IMR-90 (cell line): ENCODE measurements at regions not wholly inside any gene's neighbourhood (a gene's known extent, or its start where the extent isn't known, plus 50 kb on each side); places are given as distances from the start of the nearest gene placed in this dataset.

Source experiments
- ATAC-seq: fragments of 200-7000 bp; cut with Tn5 transposase; 2 replicates; pipeline ENCODE4 v1.9.1; 2020; ENCODE audit warnings: low read depth, mild to moderate bottlenecking, moderate library complexity
- BruUV-seq: library from RNA; stranded (reverse); fragments of 400-500 nt; replicated peaks from 2 replicates; lab custom pipeline; 2021; lab: Mats Ljungman, UMichigan
- CTCF ChIA-PET: fragments of 300-600 bp; formaldehyde crosslinking; extraction: SDS; loops from one replicate; lab custom pipeline; 2021; ENCODE audit warnings: antibody characterized with exemption; lab: Yijun Ruan, JAX
- POLR2A ChIA-PET: fragments of 300-600 bp; sonication (Branson Sonifier 250); formaldehyde crosslinking; loops from one replicate; lab custom pipeline; 2022; ENCODE audit warnings: antibody characterized with exemption; ENCODE audit not compliant: unreplicated experiment; lab: Charles Lee
- DNase-seq: peaks from one replicate; pipeline ENCODE4 v3.0.0; 2013
- H2AFZ ChIP-seq: replicated peaks from 2 replicates; pipeline ENCODE3; 2013; ENCODE audit warnings: low read length, mild to moderate bottlenecking; ENCODE audit not compliant: poor library complexity
- H2AK5ac ChIP-seq: 2 replicates; pipeline ENCODE4 v1.6.1; 2013; ENCODE audit warnings: low read depth, low read length, inconsistent platforms
- H2AK9ac ChIP-seq: replicated peaks from 2 replicates; pipeline ENCODE3; 2013; ENCODE audit warnings: mild to moderate bottlenecking, low read depth, low read length, moderate library complexity; ENCODE audit not compliant: poor library complexity
- H2BK120ac ChIP-seq: 2 replicates; pipeline ENCODE4 v1.6.1; 2013; ENCODE audit warnings: low read depth, low read length, inconsistent platforms
- H2BK15ac ChIP-seq: 3 replicates; pipeline ENCODE4 v1.6.1; 2013; ENCODE audit warnings: low read depth, low read length, inconsistent platforms
- H2BK20ac ChIP-seq: 2 replicates; pipeline ENCODE4 v1.6.1; 2013; ENCODE audit warnings: low read depth, mild to moderate bottlenecking, inconsistent platforms, low read length, moderate library complexity
- H2BK5ac ChIP-seq: 2 replicates; pipeline ENCODE4 v1.6.1; 2013; ENCODE audit warnings: mild to moderate bottlenecking, low read depth, low read length, inconsistent platforms; ENCODE audit not compliant: poor library complexity, severe bottlenecking
- H3K14ac ChIP-seq: replicated peaks from 2 replicates; pipeline ENCODE4 v1.6.1; 2013; ENCODE audit warnings: low read depth, low read length, inconsistent platforms
- H3K18ac ChIP-seq: 2 replicates; pipeline ENCODE4 v1.6.1; 2013; ENCODE audit warnings: low read depth, low read length, control low read depth
- H3K23ac ChIP-seq: 2 replicates; pipeline ENCODE4 v1.6.1; 2013; ENCODE audit warnings: low read depth, low read length, inconsistent platforms
- H3K27ac ChIP-seq: 2 replicates; pipeline ENCODE4 v1.5.1; 2013; ENCODE audit warnings: mild to moderate bottlenecking, control low read depth, low read length; ENCODE audit not compliant: insufficient read depth
- H3K27me3 ChIP-seq: 2 replicates; pipeline ENCODE4 v1.6.1; 2013; ENCODE audit warnings: low read length; ENCODE audit not compliant: control insufficient read depth, insufficient read depth
- H3K36me3 ChIP-seq: 2 replicates; pipeline ENCODE4 v1.6.1; 2013; ENCODE audit warnings: low read length, mixed read lengths; ENCODE audit not compliant: control insufficient read depth, insufficient read depth
- H3K4ac ChIP-seq: 2 replicates; pipeline ENCODE4 v1.6.1; 2013; ENCODE audit warnings: low read depth, low read length, inconsistent platforms
- H3K4me1 ChIP-seq: 2 replicates; pipeline ENCODE4 v1.6.1; 2013; ENCODE audit warnings: low read length, mixed read lengths; ENCODE audit not compliant: control insufficient read depth, insufficient read depth
- H3K4me2 ChIP-seq: 2 replicates; pipeline ENCODE4 v1.6.1; 2013; ENCODE audit warnings: low read depth, mild to moderate bottlenecking, control low read depth, low read length, moderate library complexity
- H3K4me3 ChIP-seq: 2 replicates; pipeline ENCODE4 v1.5.1; 2013; ENCODE audit warnings: low read depth, mild to moderate bottlenecking, control low read depth, low read length, moderate library complexity; ENCODE audit not compliant: insufficient read depth
- H3K56ac ChIP-seq: 2 replicates; pipeline ENCODE4 v1.6.1; 2013; ENCODE audit warnings: low read length, inconsistent platforms; ENCODE audit not compliant: insufficient read depth; ENCODE audit errors: extremely low read depth
- H3K79me1 ChIP-seq, 2 experiments: 2 replicates each; pipeline ENCODE4 v1.6.1; 2013; ENCODE audit warnings: low read length in 2 of 2, inconsistent platforms in 1 of 2, low read depth in 1 of 2
- H3K9ac ChIP-seq: 2 replicates; pipeline ENCODE4 v1.6.1; 2013; ENCODE audit warnings: low read depth, low read length, control low read depth
- H3K9me1 ChIP-seq: 2 replicates; pipeline ENCODE4 v1.6.1; 2013; ENCODE audit warnings: low read length, inconsistent platforms; ENCODE audit not compliant: insufficient read depth
- H3K9me3 ChIP-seq: 2 replicates; pipeline ENCODE4 v1.6.1; 2013; ENCODE audit warnings: low read length; ENCODE audit not compliant: control insufficient read depth, insufficient read depth
- H4K20me1 ChIP-seq: 2 replicates; pipeline ENCODE4 v1.6.1; 2013; ENCODE audit warnings: low read length, inconsistent platforms; ENCODE audit not compliant: insufficient read depth
- H4K5ac ChIP-seq: 2 replicates; pipeline ENCODE4 v1.6.1; 2013; ENCODE audit warnings: mild to moderate bottlenecking, low read depth, low read length, control low read depth
- H4K8ac ChIP-seq, 2 experiments: 2 replicates each; pipeline ENCODE4 v1.6.1; 2013; ENCODE audit warnings: low read depth in 2 of 2, low read length in 2 of 2, control low read depth in 1 of 2, inconsistent platforms in 1 of 2
- H4K91ac ChIP-seq: 2 replicates; pipeline ENCODE4 v1.6.1; 2013; ENCODE audit warnings: low read depth, low read length, inconsistent platforms; ENCODE audit not compliant: insufficient read depth
- CEBPB ChIP-seq: IDR thresholded peaks from 2 replicates; pipeline ENCODE4 v1.6.1; 2012; ENCODE audit warnings: low read depth, low read length, improper control_type of control experiment
- CHD1 ChIP-seq: IDR thresholded peaks from 2 replicates; pipeline ENCODE4 v1.6.1; 2012; ENCODE audit warnings: low read depth, low read length, improper control_type of control experiment
- MXI1 ChIP-seq: IDR thresholded peaks from 2 replicates; pipeline ENCODE4 v1.6.1; 2012; ENCODE audit warnings: low read depth, mild to moderate bottlenecking, low read length, moderate library complexity, borderline replicate concordance
- SMC3 ChIP-seq: fragments of 150-350 bp; IDR thresholded peaks from 2 replicates; pipeline ENCODE4 v1.6.1; 2016; ENCODE audit warnings: low read depth, mild to moderate bottlenecking, antibody characterized with exemption, low read length, moderate library complexity
- WGBS, 2 experiments: methylation state at CpG; one replicate each; pipeline versions ENCODE4 v1.1.5 to v1.1.7; 2013; ENCODE audit warnings: missing lambda C conversion rate in 2 of 2; ENCODE audit not compliant: insufficient read length in 1 of 2; ENCODE audit errors: extremely low coverage in 2 of 2; 5-methylcytosine and 5-hydroxymethylcytosine counted together
- dilution Hi-C: fragments of 300-500 bp; cut with HindIII; formaldehyde crosslinking; loops from one replicate; pipeline ENCODE4 v1.14.3; 2018; ENCODE audit warnings: low sequenced_read_pairs; ENCODE audit not compliant: unreplicated experiment
- in situ Hi-C: fragments of 300-500 bp; cut with MboI; formaldehyde crosslinking; loops from 3 replicates; pipeline ENCODE4 v1.14.3; 2019; ENCODE audit warnings: low sequenced_read_pairs, inconsistent platforms, mixed read lengths
- intact Hi-C: fragments of 100-400 bp; cut with micrococcal nuclease; formaldehyde crosslinking; loops from 2 replicates; pipeline ENCODE4 v1.10.0; 2022
- TF ChIP-seq, protein P1 (sequence below): fragments of 150-350 bp; IDR thresholded peaks from 2 replicates; pipeline ENCODE4 v1.6.1; 2016; ENCODE audit warnings: low read depth, mild to moderate bottlenecking, low read length, moderate library complexity, borderline replicate concordance

DNA sequence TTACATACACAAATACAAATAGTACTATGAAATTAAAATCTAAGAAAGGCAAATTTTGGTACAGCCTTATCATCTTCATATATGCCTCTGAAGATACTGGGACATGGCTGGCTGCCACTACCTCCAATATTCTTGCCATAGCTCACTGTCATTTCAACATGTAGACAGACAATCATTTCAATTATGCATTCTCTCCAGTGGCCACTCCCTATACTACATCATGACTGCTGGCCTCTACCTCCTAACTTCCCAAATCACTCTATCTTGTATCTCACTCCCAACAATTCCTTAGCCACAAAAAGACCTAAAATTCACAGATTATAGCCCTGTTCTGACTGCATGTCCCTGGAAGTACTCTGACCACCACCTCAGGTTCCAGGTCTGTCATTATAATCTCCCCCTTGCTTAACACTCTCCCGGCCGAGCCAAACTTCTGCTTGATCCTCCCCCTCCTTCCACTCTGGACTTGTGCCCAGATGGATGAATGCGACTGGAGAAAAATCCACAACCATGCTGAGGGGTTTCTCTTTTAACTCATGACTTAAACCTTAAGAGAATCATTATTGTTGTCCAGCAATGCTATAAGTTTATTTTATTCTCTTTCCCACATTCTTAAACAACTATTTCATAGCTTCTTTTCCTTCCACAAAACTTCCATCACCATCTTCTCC, 225.3 kb upstream of the TLE4 start:
- ATAC-seq (peak; percentile 78), DNase-seq (peak; percentile 71)
- Histone ChIP-seq H4K20me1 (no peaks in the 10 kb centered on the region), H4K91ac (peak overlapping the region; percentile 50; the same call in 1 of the 2 replicates), H3K27ac (no peak overlapping the region; the same call in 1 of the 2 replicates), H2AK5ac (no peak overlapping the region; the same call in 1 of the 2 replicates), H2BK5ac (peak overlapping the region; percentile 38), H3K79me1 (no peaks in the 10 kb centered on the region), H3K56ac (no peak overlapping the region), H2AK9ac (no peak overlapping the region), H3K36me3 (no peaks in the 10 kb centered on the region), H3K4ac (peak overlapping the region; percentile 48), H3K14ac (peak overlapping the region; percentile 52; the same call in 1 of the 2 replicates), H3K4me3 (no peak overlapping the region), H3K9ac (no peak overlapping the region), H2AFZ (peak overlapping the region; percentile 82), H3K27me3 (no peaks in the 10 kb centered on the region), H3K9me3 (no peaks in the 10 kb centered on the region), H2BK20ac (peak overlapping the region; percentile 89), H2BK15ac (peak overlapping the region; percentile 86; the same call in 2 of the 3 replicates), H3K9me1 (peaks cover 3% of the 10 kb centered on the region; the same call in 1 of the 2 replicates), H4K8ac (peak overlapping the region; percentile 54 to 70; a peak in 3 of 4 replicates), H3K4me1 (no peaks in the 10 kb centered on the region; the same call in 1 of the 2 replicates), H2BK120ac (peak overlapping the region; percentile 72), H3K4me2 (peak overlapping the region; percentile 25), H3K23ac (peak overlapping the region; percentile 16; the same call in 1 of the 2 replicates), H4K5ac (no peak overlapping the region), H3K18ac (no peak overlapping the region)
- in situ Hi-C loops (no loop called here), intact Hi-C loops (no loop called here), dilution Hi-C loops (no loop called here)
- POLR2A ChIA-PET = interaction anchor here (0.6 kb wide), 1 partner anchor 179 kb away, joined by 3 read pairs; no protein-coding TSS in a partner anchor
- no CpG with 5 or more reads among the region's 3 CpGs for WGBS, 2 experiments
- no peak for TF ChIP-seq SMC3
- TF ChIP-seq CEBPB = no peak
- TF ChIP-seq, protein P1, sequence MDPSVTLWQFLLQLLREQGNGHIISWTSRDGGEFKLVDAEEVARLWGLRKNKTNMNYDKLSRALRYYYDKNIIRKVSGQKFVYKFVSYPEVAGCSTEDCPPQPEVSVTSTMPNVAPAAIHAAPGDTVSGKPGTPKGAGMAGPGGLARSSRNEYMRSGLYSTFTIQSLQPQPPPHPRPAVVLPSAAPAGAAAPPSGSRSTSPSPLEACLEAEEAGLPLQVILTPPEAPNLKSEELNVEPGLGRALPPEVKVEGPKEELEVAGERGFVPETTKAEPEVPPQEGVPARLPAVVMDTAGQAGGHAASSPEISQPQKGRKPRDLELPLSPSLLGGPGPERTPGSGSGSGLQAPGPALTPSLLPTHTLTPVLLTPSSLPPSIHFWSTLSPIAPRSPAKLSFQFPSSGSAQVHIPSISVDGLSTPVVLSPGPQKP = no peak
- no peak for TF ChIP-seq CHD1
- TF ChIP-seq MXI1 = no peak
- no TSS peak for BruUV-seq
- CTCF ChIA-PET = interaction anchor here (0.6 kb wide), 1 partner anchor 652 kb away, joined by 3 read pairs; no protein-coding TSS in a partner anchor
